Ectodermal cell (in vitro differentiated cells): ENCODE measurements at regions not wholly inside any gene's neighbourhood (a gene's known extent, or its start where the extent isn't known, plus 50 kb on each side); places are given as distances from the start of the nearest gene placed in this dataset.

ENCODE experiments used
- H3K27ac ChIP-seq: 2 replicates; pipeline ENCODE4 v1.7.0; 2013; ENCODE audit warnings: mild to moderate bottlenecking, low read depth, low read length; ENCODE audit not compliant: insufficient read depth, poor library complexity, severe bottlenecking
- H3K27me3 ChIP-seq: 2 replicates; pipeline ENCODE4 v1.7.0; 2013; ENCODE audit warnings: mild to moderate bottlenecking, low read length; ENCODE audit not compliant: insufficient read depth, control insufficient read depth, poor library complexity, severe bottlenecking
- H3K36me3 ChIP-seq: one replicate; pipeline ENCODE4 v1.7.0; 2013; ENCODE audit warnings: low read length; ENCODE audit not compliant: control insufficient read depth, insufficient read depth
- H3K4me1 ChIP-seq: one replicate; pipeline ENCODE4 v1.7.0; 2013; ENCODE audit warnings: low read length; ENCODE audit not compliant: control insufficient read depth, insufficient read depth
- H3K4me3 ChIP-seq: 2 replicates; pipeline ENCODE4 v1.7.0; 2013; ENCODE audit warnings: low read depth, low read length, control low read depth; ENCODE audit not compliant: insufficient read depth
- H3K9me3 ChIP-seq: 2 replicates; pipeline ENCODE4 v1.7.0; 2013; ENCODE audit warnings: mild to moderate bottlenecking, low read length, moderate library complexity; ENCODE audit not compliant: control insufficient read depth
- WGBS, 2 experiments: methylation state at CpG; one replicate each; pipeline ENCODE4 v1.1.7; 2013; ENCODE audit warnings: missing lambda C conversion rate in 2 of 2; 5-methylcytosine and 5-hydroxymethylcytosine counted together

DNA sequence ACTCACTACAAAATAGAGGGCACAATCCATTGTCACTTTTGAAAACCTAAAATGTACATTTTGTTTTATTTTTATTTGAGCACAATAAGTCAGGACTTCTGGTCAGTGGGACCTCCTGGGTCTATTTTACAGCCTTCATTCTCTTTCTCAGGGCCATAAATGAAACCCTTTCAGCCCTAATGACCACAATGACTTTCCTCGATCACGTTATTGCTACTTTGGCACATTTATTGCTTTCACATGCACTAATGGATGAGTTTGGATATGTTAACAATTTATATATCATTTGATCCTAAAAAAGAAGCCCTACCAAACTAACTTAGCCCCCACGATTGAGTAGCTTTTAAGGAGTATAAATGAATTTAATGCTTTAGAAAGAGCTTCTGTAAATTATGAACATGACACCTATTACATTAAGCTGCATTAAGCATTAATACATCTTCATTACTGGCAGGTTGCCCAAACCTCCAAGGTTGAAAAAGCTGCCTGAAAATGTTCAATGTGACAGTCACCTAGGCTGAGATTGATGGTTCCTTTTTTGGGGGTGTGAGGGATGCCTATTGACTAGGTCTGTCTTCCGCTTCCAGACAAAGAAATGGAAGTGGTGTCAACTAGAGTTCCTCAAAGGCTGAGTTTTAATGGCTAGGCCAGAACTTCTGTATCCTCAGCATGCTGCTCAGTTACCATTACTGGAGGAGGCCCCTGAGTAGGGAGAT, 296.4 kb downstream of the GPAT3 start:
- no peaks in the 10 kb centered on the region for H3K27me3 ChIP-seq
- no peak overlapping the region for H3K4me3 ChIP-seq
- H3K4me1 ChIP-seq, result no peaks in the 10 kb centered on the region
- WGBS, 2 experiments, result 72 to 91% methylated on average over 1 to 3 of the region's 4 CpGs
- no peaks in the 10 kb centered on the region for H3K9me3 ChIP-seq
- H3K27ac ChIP-seq, result no peak overlapping the region
- H3K36me3 ChIP-seq, result no peaks in the 10 kb centered on the region

DNA sequence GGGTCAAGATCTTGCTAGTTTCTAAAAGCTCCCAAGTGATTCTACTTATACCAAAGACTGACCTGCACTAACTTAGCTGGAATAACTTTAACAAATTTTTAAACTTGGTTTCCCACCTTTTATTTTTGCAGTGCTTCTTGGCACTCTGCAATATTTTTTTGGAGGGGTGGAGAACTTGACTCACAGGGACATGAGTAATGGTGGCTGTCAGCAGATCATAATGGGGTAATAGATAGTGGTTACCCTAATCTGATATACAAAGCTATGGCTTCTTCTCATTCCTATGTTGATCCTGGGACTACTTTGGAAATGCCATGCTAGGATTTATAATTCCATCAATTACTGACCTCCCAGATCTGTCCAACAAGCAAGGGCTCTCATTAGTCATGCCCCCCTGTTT, 295.7 kb downstream of the GPAT3 start:
- Histone ChIP-seq H3K27ac (no peak overlapping the region), H3K36me3 (no peaks in the 10 kb centered on the region), H3K4me3 (no peak overlapping the region)

DNA sequence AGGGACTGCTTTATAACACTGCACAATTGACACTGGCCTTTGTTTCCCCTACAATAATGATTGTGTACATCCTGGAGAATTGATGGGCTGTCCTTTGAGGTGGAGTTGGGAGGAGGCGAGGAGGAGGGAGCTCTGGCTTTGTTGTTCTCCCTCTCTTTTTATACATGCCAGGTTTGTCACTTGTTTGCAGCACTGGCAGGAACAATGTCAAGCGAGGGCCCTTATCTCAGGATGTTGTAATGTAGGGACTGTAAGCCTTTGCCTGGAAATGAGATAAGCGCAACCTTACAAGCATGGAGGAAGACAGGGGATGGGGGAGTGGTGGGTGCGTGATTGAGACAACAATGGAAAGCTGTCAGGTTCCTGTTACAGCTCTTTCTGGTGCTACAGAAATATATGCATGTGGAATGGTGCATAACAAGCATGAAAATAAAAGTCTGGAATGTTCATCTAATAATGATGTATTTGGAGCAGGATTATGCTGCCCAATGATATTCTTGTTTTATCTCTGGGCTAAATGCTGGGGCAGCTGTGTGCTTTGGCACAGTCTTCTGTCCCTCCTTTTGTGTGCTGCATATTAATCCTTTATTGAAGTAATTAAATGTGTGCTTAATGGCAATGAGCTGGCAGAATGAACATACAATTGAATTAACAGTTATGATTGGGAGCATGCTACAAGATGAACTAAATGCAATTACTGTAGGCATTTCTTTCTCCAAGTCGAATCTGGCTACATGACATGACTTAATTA, 294.4 kb downstream of the GPAT3 start:
- Histone ChIP-seq H3K27ac (no peak overlapping the region), H3K27me3 (no peaks in the 10 kb centered on the region), H3K4me1 (no peaks in the 10 kb centered on the region), H3K36me3 (no peaks in the 10 kb centered on the region), H3K9me3 (no peaks in the 10 kb centered on the region), H3K4me3 (no peak overlapping the region)
- 85 to 86% methylated on average over 5 of the region's 5 CpGs for WGBS, 2 experiments

More for the DNA sequence above, 295.7 kb downstream of the GPAT3 start:
- no peaks in the 10 kb centered on the region for H3K27me3 ChIP-seq
- H3K9me3 ChIP-seq, result no peaks in the 10 kb centered on the region
- H3K4me1 ChIP-seq, result no peaks in the 10 kb centered on the region

DNA sequence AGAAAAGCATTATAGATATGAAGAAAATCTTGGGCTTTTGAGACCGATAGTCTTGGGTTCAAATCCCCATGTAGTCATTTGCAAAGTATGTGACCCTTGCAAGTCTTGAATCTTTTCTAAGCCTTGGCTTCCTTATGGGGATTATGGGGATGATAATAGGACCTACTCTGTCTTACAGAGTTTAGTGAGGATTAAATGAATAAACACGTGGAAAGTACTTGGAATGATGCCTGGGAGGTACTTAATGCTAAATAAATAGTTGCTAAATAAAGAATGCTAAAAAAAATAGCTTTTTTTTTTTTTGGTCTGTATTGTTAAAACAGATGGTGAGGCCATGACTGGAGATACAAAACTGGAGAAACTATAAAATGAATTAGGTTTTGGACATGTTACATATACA, 292.7 kb downstream of the GPAT3 start:
- WGBS, 2 experiments, result 90 to 97% methylated on average over 2 of the region's 2 CpGs
- no peak overlapping the region for H3K4me3 ChIP-seq

GRCh38 chr4:83821493-83821892, 285.6 kb downstream of the GPAT3 start:
- H3K4me3 ChIP-seq, result no peak overlapping the region
- H3K36me3 ChIP-seq, result no peaks in the 10 kb centered on the region
- no peaks in the 10 kb centered on the region for H3K9me3 ChIP-seq
- no peak overlapping the region for H3K27ac ChIP-seq
- H3K27me3 ChIP-seq, result no peaks in the 10 kb centered on the region
- H3K4me1 ChIP-seq, result no peaks in the 10 kb centered on the region

More for the DNA sequence above, 292.7 kb downstream of the GPAT3 start:
- H3K9me3 ChIP-seq, result no peaks in the 10 kb centered on the region
- no peaks in the 10 kb centered on the region for H3K27me3 ChIP-seq
- H3K4me1 ChIP-seq, result no peaks in the 10 kb centered on the region
- no peak overlapping the region for H3K27ac ChIP-seq
- H3K36me3 ChIP-seq, result no peaks in the 10 kb centered on the region

- no CpG with 5 or more reads among the region's 1 CpG for WGBS, 2 experiments
- no peaks in the 10 kb centered on the region for H3K4me1 ChIP-seq
- no peaks in the 10 kb centered on the region for H3K9me3 ChIP-seq
- no peaks in the 10 kb centered on the region for H3K27me3 ChIP-seq
- H3K36me3 ChIP-seq, result no peaks in the 10 kb centered on the region
- no peak overlapping the region for H3K4me3 ChIP-seq
- no peak overlapping the region for H3K27ac ChIP-seq
These were observed 283.7 kb downstream of the GPAT3 start for GRCh38 chr4:83819582-83819981.

GRCh38 chr4:83810428-83810827, 274.5 kb downstream of the GPAT3 start:
- H3K4me1 ChIP-seq, result no peaks in the 10 kb centered on the region
- no peaks in the 10 kb centered on the region for H3K36me3 ChIP-seq
- no peak overlapping the region for H3K4me3 ChIP-seq
- no peak overlapping the region for H3K27ac ChIP-seq
- no CpG with 5 or more reads among the region's 1 CpG for WGBS, 2 experiments
- no peaks in the 10 kb centered on the region for H3K9me3 ChIP-seq
- H3K27me3 ChIP-seq, result no peaks in the 10 kb centered on the region

DNA sequence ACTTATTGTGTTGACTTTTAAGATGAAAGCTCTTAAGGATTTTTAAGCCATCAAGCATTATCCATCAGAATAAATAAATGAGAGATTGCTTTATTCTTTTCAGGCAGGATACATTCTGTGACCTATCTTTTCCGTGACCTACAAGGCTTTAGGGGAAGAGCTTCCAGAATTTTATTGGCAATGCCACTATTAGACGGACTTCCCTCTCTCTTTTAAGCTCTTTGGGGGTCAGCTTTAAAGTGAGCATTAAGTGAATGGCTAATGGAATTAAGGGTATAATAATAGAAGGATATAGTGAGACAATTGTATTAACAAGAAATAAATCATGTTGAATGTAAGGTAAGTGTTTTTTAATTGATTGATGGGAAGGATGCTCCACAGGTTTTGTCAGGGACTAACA, 273.7 kb downstream of the GPAT3 start:
- Histone ChIP-seq H3K27me3 (no peaks in the 10 kb centered on the region), H3K4me3 (no peak overlapping the region), H3K9me3 (no peaks in the 10 kb centered on the region), H3K36me3 (no peaks in the 10 kb centered on the region), H3K27ac (no peak overlapping the region), H3K4me1 (no peaks in the 10 kb centered on the region)
- 96 to 97% methylated on average over 2 of the region's 2 CpGs for WGBS, 2 experiments

GRCh38 chr4:83793481-83793880, 257.6 kb downstream of the GPAT3 start:
- Histone ChIP-seq H3K9me3 (no peaks in the 10 kb centered on the region), H3K4me3 (no peak overlapping the region), H3K4me1 (no peaks in the 10 kb centered on the region), H3K27me3 (no peaks in the 10 kb centered on the region), H3K36me3 (no peaks in the 10 kb centered on the region), H3K27ac (no peak overlapping the region)
- WGBS, 2 experiments, result 80 to 88% methylated on average over 1 to 2 of the region's 2 CpGs

- WGBS, 2 experiments, result 100% methylated on average over 1 of the region's 1 CpG
- no peaks in the 10 kb centered on the region for H3K9me3 ChIP-seq
- H3K4me1 ChIP-seq, result no peaks in the 10 kb centered on the region
- no peaks in the 10 kb centered on the region for H3K36me3 ChIP-seq
- no peaks in the 10 kb centered on the region for H3K27me3 ChIP-seq
- H3K4me3 ChIP-seq, result no peak overlapping the region
- H3K27ac ChIP-seq, result no peak overlapping the region
These were observed 250.0 kb downstream of the GPAT3 start for GRCh38 chr4:83785891-83786290.
